Liver (tissue), 8 donors: ENCODE measurements at regions not wholly inside any gene's neighbourhood (a gene's known extent, or its start where the extent isn't known, plus 50 kb on each side); places are given as distances from the start of the nearest gene placed in this dataset.

Experiments used
- DNase-seq: peaks from one replicate; pipeline ENCODE4 v3.0.0-alpha.2; 2017; ENCODE audit warnings: low spot score
- H3K27ac ChIP-seq, 2 donors: one replicate each; pipeline ENCODE4 v1.7.0; 2013; ENCODE audit warnings: inconsistent platforms in 2 of 2, low read length in 2 of 2, control low read depth in 1 of 2, low read depth in 1 of 2, mild to moderate bottlenecking in 1 of 2
- H3K27me3 ChIP-seq, 4 donors: one replicate each; pipeline versions ENCODE4 v1.6.1 to v1.7.0; 2013; ENCODE audit warnings: low read length in 3 of 4, inconsistent platforms in 1 of 4, mild to moderate bottlenecking in 1 of 4, moderate library complexity in 1 of 4; ENCODE audit not compliant: control insufficient read depth in 4 of 4, insufficient read depth in 4 of 4
- H3K36me3 ChIP-seq, 4 donors: one replicate each; pipeline versions ENCODE4 v1.6.1 to v1.7.0; 2013; ENCODE audit warnings: low read length in 3 of 4, mild to moderate bottlenecking in 3 of 4, low read depth in 1 of 4, moderate library complexity in 1 of 4; ENCODE audit not compliant: control insufficient read depth in 4 of 4, insufficient read depth in 3 of 4
- H3K4me1 ChIP-seq, 4 donors: one replicate each; pipeline versions ENCODE4 v1.6.1 to v1.7.0; 2013; ENCODE audit warnings: low read length in 3 of 4, mild to moderate bottlenecking in 3 of 4, moderate library complexity in 1 of 4; ENCODE audit not compliant: control insufficient read depth in 4 of 4, insufficient read depth in 4 of 4
- H3K4me3 ChIP-seq, 3 donors: one replicate each; pipeline versions ENCODE4 v1.6.1 to v1.7.0; 2013; ENCODE audit warnings: low read length in 3 of 3, control low read depth in 1 of 3, low read depth in 1 of 3, mild to moderate bottlenecking in 1 of 3
- H3K9ac ChIP-seq, 2 donors: one replicate each; pipeline ENCODE4 v1.7.0; 2013; ENCODE audit warnings: low read length in 2 of 2, mild to moderate bottlenecking in 2 of 2, moderate library complexity in 2 of 2, control low read depth in 1 of 2, low read depth in 1 of 2
- H3K9me3 ChIP-seq, 4 donors: one replicate each; pipeline versions ENCODE4 v1.6.1 to v1.7.0; 2013; ENCODE audit warnings: low read length in 3 of 4; ENCODE audit not compliant: control insufficient read depth in 4 of 4
- EGR1 ChIP-seq, 2 donors: IDR thresholded peaks; 2 replicates each; pipeline ENCODE4 v1.6.1; 2016 to 2018; ENCODE audit warnings: antibody characterized with exemption in 2 of 2, low read depth in 2 of 2
- FOXA1 ChIP-seq: IDR thresholded peaks from 2 replicates; pipeline ENCODE4 v1.6.1; 2016; ENCODE audit warnings: antibody characterized with exemption
- FOXA2 ChIP-seq: IDR thresholded peaks from 2 replicates; pipeline ENCODE4 v1.6.1; 2016; ENCODE audit warnings: antibody characterized with exemption
- GABPA ChIP-seq, 2 donors: IDR thresholded peaks in 1 of 2; conservative IDR thresholded peaks in 1 of 2; 2 replicates each; pipeline ENCODE4 v1.6.1; 2016; ENCODE audit warnings: antibody characterized with exemption in 2 of 2, mild to moderate bottlenecking in 1 of 2, moderate library complexity in 1 of 2
- HNF4A ChIP-seq, 2 donors: conservative IDR thresholded peaks; 2 replicates each; pipeline ENCODE4 v1.6.1; 2016; ENCODE audit warnings: antibody characterized with exemption in 2 of 2, mild to moderate bottlenecking in 2 of 2
- HNF4G ChIP-seq: IDR thresholded peaks from 2 replicates; pipeline ENCODE4 v1.6.1; 2016; ENCODE audit warnings: antibody characterized with exemption
- JUND ChIP-seq, 2 donors: IDR thresholded peaks; 2 replicates each; pipeline ENCODE4 v1.6.1; 2016; ENCODE audit warnings: antibody characterized with exemption in 2 of 2
- RAD21 ChIP-seq, 2 donors: IDR thresholded peaks; 2 replicates each; pipeline ENCODE4 v1.6.1; 2016; ENCODE audit warnings: antibody characterized with exemption in 2 of 2, mild to moderate bottlenecking in 2 of 2
- RXRA ChIP-seq, 2 donors: IDR thresholded peaks; 2 replicates each; pipeline ENCODE4 v1.6.1; 2017 to 2018; ENCODE audit warnings: antibody characterized with exemption in 2 of 2, mild to moderate bottlenecking in 1 of 2
- SP1 ChIP-seq: IDR thresholded peaks from 2 replicates; pipeline ENCODE4 v1.6.1; 2018; ENCODE audit warnings: antibody characterized with exemption, mild to moderate bottlenecking
- YY1 ChIP-seq: IDR thresholded peaks from 2 replicates; pipeline ENCODE4 v1.6.1; 2016; ENCODE audit warnings: antibody characterized with exemption, mild to moderate bottlenecking
- WGBS: extraction: QIAGEN DNeasy Blood & Tissue Kit; methylation state at CpG from one replicate; pipeline ENCODE4 v1.1.7; 2013; 5-methylcytosine and 5-hydroxymethylcytosine counted together
- TF ChIP-seq, protein P1 (sequence below): IDR thresholded peaks from 2 replicates; pipeline ENCODE4 v1.6.1; 2016; ENCODE audit warnings: antibody characterized with exemption, mild to moderate bottlenecking
- TF ChIP-seq, protein P2 (sequence below): fragments of 150-350 bp; IDR thresholded peaks from 2 replicates; pipeline ENCODE4 v1.5.1; 2017; ENCODE audit warnings: improper control_type of control experiment, low read depth, low read length; ENCODE audit not compliant: missing input control
- TF ChIP-seq, protein P3 (sequence below): IDR thresholded peaks from 2 replicates; pipeline ENCODE4 v1.6.1; 2016; ENCODE audit warnings: antibody characterized with exemption
- TF ChIP-seq, protein P4 (sequence below): IDR thresholded peaks from 2 replicates; pipeline ENCODE4 v1.6.1; 2016; ENCODE audit warnings: antibody characterized with exemption
- donor health status: healthy.
- donor health status: healthy.
- donor health status: healthy.
- donor health status: healthy.
- donor health status: healthy.

DNA sequence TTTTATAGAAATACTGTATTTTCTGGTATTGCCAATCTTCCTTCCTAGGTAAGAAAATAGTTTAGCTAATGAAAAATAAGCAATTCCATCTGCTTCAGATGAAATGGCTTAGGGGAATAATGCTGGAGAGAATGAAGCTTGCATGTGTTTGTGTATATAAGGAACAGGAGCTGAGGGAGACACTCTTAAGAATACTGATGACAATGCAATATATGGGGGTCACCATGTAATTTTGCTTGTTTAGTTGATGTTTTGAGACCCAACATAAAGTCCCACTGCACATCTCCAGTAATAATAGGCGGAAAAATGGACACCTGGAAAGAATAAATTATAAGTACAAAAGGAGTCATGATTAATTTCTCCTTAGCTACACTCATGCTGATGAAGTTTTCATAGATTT is 110.8 kb upstream of the BRINP3 start:
- no peak overlapping the region for H3K4me3 ChIP-seq
- no peak overlapping the region for H3K9ac ChIP-seq
- DNase-seq = no peak
- WGBS = 65% methylated on average over 1 of the region's 1 CpG
- H3K27me3 ChIP-seq = no peaks in the 10 kb centered on the region
- H3K27ac ChIP-seq = no peak overlapping the region
- H3K4me1 ChIP-seq = no peaks in the 10 kb centered on the region
- TF ChIP-seq JUND (IDR thresholded peaks at IDR 0.05) (no peak), YY1 (no peak), FOXA1 (no peak), FOXA2 (no peak)
- TF ChIP-seq, protein P1, sequence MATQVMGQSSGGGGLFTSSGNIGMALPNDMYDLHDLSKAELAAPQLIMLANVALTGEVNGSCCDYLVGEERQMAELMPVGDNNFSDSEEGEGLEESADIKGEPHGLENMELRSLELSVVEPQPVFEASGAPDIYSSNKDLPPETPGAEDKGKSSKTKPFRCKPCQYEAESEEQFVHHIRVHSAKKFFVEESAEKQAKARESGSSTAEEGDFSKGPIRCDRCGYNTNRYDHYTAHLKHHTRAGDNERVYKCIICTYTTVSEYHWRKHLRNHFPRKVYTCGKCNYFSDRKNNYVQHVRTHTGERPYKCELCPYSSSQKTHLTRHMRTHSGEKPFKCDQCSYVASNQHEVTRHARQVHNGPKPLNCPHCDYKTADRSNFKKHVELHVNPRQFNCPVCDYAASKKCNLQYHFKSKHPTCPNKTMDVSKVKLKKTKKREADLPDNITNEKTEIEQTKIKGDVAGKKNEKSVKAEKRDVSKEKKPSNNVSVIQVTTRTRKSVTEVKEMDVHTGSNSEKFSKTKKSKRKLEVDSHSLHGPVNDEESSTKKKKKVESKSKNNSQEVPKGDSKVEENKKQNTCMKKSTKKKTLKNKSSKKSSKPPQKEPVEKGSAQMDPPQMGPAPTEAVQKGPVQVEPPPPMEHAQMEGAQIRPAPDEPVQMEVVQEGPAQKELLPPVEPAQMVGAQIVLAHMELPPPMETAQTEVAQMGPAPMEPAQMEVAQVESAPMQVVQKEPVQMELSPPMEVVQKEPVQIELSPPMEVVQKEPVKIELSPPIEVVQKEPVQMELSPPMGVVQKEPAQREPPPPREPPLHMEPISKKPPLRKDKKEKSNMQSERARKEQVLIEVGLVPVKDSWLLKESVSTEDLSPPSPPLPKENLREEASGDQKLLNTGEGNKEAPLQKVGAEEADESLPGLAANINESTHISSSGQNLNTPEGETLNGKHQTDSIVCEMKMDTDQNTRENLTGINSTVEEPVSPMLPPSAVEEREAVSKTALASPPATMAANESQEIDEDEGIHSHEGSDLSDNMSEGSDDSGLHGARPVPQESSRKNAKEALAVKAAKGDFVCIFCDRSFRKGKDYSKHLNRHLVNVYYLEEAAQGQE = no peak
- TF ChIP-seq, protein P2, sequence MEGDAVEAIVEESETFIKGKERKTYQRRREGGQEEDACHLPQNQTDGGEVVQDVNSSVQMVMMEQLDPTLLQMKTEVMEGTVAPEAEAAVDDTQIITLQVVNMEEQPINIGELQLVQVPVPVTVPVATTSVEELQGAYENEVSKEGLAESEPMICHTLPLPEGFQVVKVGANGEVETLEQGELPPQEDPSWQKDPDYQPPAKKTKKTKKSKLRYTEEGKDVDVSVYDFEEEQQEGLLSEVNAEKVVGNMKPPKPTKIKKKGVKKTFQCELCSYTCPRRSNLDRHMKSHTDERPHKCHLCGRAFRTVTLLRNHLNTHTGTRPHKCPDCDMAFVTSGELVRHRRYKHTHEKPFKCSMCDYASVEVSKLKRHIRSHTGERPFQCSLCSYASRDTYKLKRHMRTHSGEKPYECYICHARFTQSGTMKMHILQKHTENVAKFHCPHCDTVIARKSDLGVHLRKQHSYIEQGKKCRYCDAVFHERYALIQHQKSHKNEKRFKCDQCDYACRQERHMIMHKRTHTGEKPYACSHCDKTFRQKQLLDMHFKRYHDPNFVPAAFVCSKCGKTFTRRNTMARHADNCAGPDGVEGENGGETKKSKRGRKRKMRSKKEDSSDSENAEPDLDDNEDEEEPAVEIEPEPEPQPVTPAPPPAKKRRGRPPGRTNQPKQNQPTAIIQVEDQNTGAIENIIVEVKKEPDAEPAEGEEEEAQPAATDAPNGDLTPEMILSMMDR = no peak
- H3K9me3 ChIP-seq = no peaks in the 10 kb centered on the region
- no peaks in the 10 kb centered on the region for H3K36me3 ChIP-seq

DNA sequence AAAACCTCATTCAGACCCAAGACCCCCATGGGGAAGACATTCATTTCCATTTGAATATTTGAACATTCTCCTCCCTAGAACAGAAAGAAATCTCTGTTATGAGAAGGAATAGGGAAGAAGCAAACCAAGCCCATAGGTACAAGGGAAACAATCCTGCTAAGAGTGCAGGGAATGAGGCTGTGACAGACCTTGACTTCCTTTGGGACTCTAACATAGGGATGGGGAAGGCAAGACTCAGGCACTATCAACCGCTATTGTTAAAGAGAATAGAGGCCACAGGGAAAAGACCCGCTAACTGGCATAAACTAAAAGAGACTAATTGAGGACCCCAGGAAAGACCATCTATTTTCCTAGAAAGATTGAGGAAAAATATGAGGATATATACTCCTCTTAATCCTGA is 117.8 kb upstream of the BRINP3 start:
- WGBS = 63% methylated on average over 2 of the region's 2 CpGs
- Histone ChIP-seq H3K4me3 (no peak overlapping the region), H3K9ac (no peak overlapping the region), H3K9me3 (no peaks in the 10 kb centered on the region), H3K4me1 (no peaks in the 10 kb centered on the region), H3K36me3 (no peaks in the 10 kb centered on the region), H3K27ac (no peak overlapping the region), H3K27me3 (no peaks in the 10 kb centered on the region)
- TF ChIP-seq RAD21 (IDR thresholded peaks at IDR 0.05) (no peak), RXRA (IDR thresholded peaks at IDR 0.05) (no peak), FOXA2 (no peak), GABPA (IDR thresholded peaks at IDR 0.05 in 1 of 2, conservative IDR thresholded peaks at IDR 0.05 in 1 of 2) (no peak), YY1 (no peak), EGR1 (IDR thresholded peaks at IDR 0.05; ENCODE audit: low read depth in 2 of 2) (no peak), SP1 (no peak), FOXA1 (no peak), HNF4A (conservative IDR thresholded peaks at IDR 0.05) (no peak), HNF4G (no peak)
- TF ChIP-seq, protein P3, sequence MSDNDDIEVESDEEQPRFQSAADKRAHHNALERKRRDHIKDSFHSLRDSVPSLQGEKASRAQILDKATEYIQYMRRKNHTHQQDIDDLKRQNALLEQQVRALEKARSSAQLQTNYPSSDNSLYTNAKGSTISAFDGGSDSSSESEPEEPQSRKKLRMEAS = no peak
- TF ChIP-seq, protein P4, sequence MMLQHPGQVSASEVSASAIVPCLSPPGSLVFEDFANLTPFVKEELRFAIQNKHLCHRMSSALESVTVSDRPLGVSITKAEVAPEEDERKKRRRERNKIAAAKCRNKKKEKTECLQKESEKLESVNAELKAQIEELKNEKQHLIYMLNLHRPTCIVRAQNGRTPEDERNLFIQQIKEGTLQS = no peak
- no peak for DNase-seq
